Sigmoid colon (tissue), 6 donors: ENCODE measurements at regions not wholly inside any gene's neighbourhood (a gene's known extent, or its start where the extent isn't known, plus 50 kb on each side); places are given as distances from the start of the nearest gene placed in this dataset.

ENCODE experiments used
- DNase-seq: peaks from one replicate; pipeline ENCODE4 v3.0.0-alpha.2; 2019
- H3K27ac ChIP-seq, 4 donors: fragments of 200-600 bp; sonication (generic); one replicate each; pipeline ENCODE4 v1.5.1; 2016 to 2019; ENCODE audit warnings: mild to moderate bottlenecking in 1 of 4
- H3K27me3 ChIP-seq, 3 donors: fragments of 200-600 bp; sonication (generic); one replicate each; pipeline ENCODE4 v1.5.1; 2019; ENCODE audit warnings: mild to moderate bottlenecking in 1 of 3
- H3K36me3 ChIP-seq, 4 donors: fragments of 200-600 bp; sonication (generic); one replicate each; pipeline ENCODE4 v1.5.1; 2016 to 2019
- H3K4me1 ChIP-seq, 4 donors: fragments of 200-600 bp; sonication (generic); one replicate each; pipeline ENCODE4 v1.5.1; 2017 to 2019
- H3K4me3 ChIP-seq, 4 donors: fragments of 200-600 bp; sonication (generic); one replicate each; pipeline ENCODE4 v1.5.1; 2017 to 2019; ENCODE audit warnings: mild to moderate bottlenecking in 2 of 4, moderate library complexity in 1 of 4
- H3K9me3 ChIP-seq, 4 donors: fragments of 200-600 bp in 3 of 4; sonication (generic) in 3 of 4; one replicate each; pipeline versions ENCODE4 v1.5.1 to v1.6.1; 2013 to 2019
- CTCF ChIP-seq, 4 experiments: fragments of 450-650 bp in 3 of 4; fragments of 200-600 bp in 1 of 4; IDR thresholded peaks; one replicate each; pipeline ENCODE4 v1.5.1; 2016 to 2019; ENCODE audit warnings: antibody characterized with exemption in 4 of 4, mild to moderate bottlenecking in 3 of 4, moderate library complexity in 2 of 4
- EP300 ChIP-seq, 4 donors: sonication (generic); formaldehyde crosslinking; IDR thresholded peaks; one replicate each; pipeline ENCODE4 v1.6.1; 2017; ENCODE audit warnings: antibody characterized with exemption in 4 of 4
- POLR2A ChIP-seq, 2 donors: fragments of 450-650 bp; IDR thresholded peaks; one replicate each; pipeline ENCODE4 v1.6.1; 2016; ENCODE audit warnings: antibody characterized with exemption in 2 of 2, mild to moderate bottlenecking in 2 of 2, moderate library complexity in 2 of 2
- POLR2AphosphoS5 ChIP-seq, 4 donors: sonication (generic); formaldehyde crosslinking; IDR thresholded peaks; one replicate each; pipeline ENCODE4 v1.6.1; 2017; ENCODE audit warnings: antibody characterized with exemption in 4 of 4
- WGBS, 2 donors: extraction: QIAGEN DNeasy Blood & Tissue Kit; methylation state at CpG; one replicate each; pipeline ENCODE4 v1.1.7; 2013; 5-methylcytosine and 5-hydroxymethylcytosine counted together
- intact Hi-C: fragments of 100-400 bp; cut with DNase I; formaldehyde crosslinking; loops from one replicate; pipeline ENCODE4 v1.15.1; 2023
- donor health status: healthy with polysubstance abuse.
- donor health status: healthy.

- Histone ChIP-seq H3K4me1 (peaks cover 0 to 26% (median 18%) of the 10 kb centered on the region in 4 donors), H3K4me3 (no peak overlapping the region), H3K36me3 (no peaks in the 10 kb centered on the region), H3K27me3 (no peaks in the 10 kb centered on the region), H3K9me3 (no peaks in the 10 kb centered on the region), H3K27ac (no peak overlapping the region)
- 62 to 81% methylated on average over 6 of the region's 6 CpGs for WGBS, 2 donors
- intact Hi-C loops = no loop called here
- TF ChIP-seq POLR2AphosphoS5 (IDR thresholded peaks at IDR 0.05) = no peak
- DNase-seq = no peak
Measured at GRCh38 chr1:14508613-14509012, 89.9 kb upstream of the KAZN start.

- Histone ChIP-seq H3K27me3 (no peaks in the 10 kb centered on the region), H3K27ac (peak overlapping the region in 2 of 4 donors; percentile 7 to 15), H3K4me1 (peaks cover 0 to 26% (median 18%) of the 10 kb centered on the region in 4 donors), H3K9me3 (no peaks in the 10 kb centered on the region), H3K36me3 (no peaks in the 10 kb centered on the region), H3K4me3 (no peak overlapping the region)
- TF ChIP-seq POLR2AphosphoS5 (IDR thresholded peaks at IDR 0.05) (no peak), CTCF (IDR thresholded peaks at IDR 0.05) (no peak), EP300 (IDR thresholded peaks at IDR 0.05) (no peak), POLR2A (IDR thresholded peaks at IDR 0.05) (no peak)
- DNase-seq = no peak
- 82% methylated on average over 2 of the region's 2 CpGs for WGBS, 2 donors
- intact Hi-C loops = no loop called here
Measured at GRCh38 chr1:14511166-14511680, 87.3 kb upstream of the KAZN start.

- Histone ChIP-seq H3K4me1 (peaks cover 0 to 28% (median 22%) of the 10 kb centered on the region in 4 donors), H3K27me3 (no peaks in the 10 kb centered on the region), H3K36me3 (no peaks in the 10 kb centered on the region), H3K4me3 (no peak overlapping the region), H3K27ac (peak overlapping the region in 2 of 4 donors; percentile 7 to 15), H3K9me3 (no peaks in the 10 kb centered on the region)
- no peak for DNase-seq
- no peak for TF ChIP-seq POLR2A (IDR thresholded peaks at IDR 0.05)
- no peak for TF ChIP-seq CTCF (IDR thresholded peaks at IDR 0.05)
- TF ChIP-seq EP300 (IDR thresholded peaks at IDR 0.05) = no peak
- no peak for TF ChIP-seq POLR2AphosphoS5 (IDR thresholded peaks at IDR 0.05)
- WGBS, 2 donors = 72 to 83% methylated on average over 14 of the region's 14 CpGs
- intact Hi-C loops = no loop called here
Measured at GRCh38 chr1:14511796-14512585, 86.5 kb upstream of the KAZN start.

GRCh38 chr1:14513111-14513510 lies 85.4 kb upstream of the KAZN start:
- intact Hi-C loops = no loop called here
- no peak for TF ChIP-seq EP300 (IDR thresholded peaks at IDR 0.05)
- no peak for TF ChIP-seq CTCF (IDR thresholded peaks at IDR 0.05)
- no peak for TF ChIP-seq POLR2A (IDR thresholded peaks at IDR 0.05)
- no peak for TF ChIP-seq POLR2AphosphoS5 (IDR thresholded peaks at IDR 0.05)
- no peak overlapping the region for H3K4me3 ChIP-seq
- peaks cover 0 to 33% (median 30%) of the 10 kb centered on the region in 4 donors for H3K4me1 ChIP-seq
- no peak for DNase-seq
- no peak overlapping the region for H3K27ac ChIP-seq
- 83 to 93% methylated on average over 7 of the region's 7 CpGs for WGBS, 2 donors
- no peaks in the 10 kb centered on the region for H3K27me3 ChIP-seq
- no peaks in the 10 kb centered on the region for H3K36me3 ChIP-seq
- H3K9me3 ChIP-seq = no peaks in the 10 kb centered on the region

GRCh38 chr1:14514739-14515138 lies 83.7 kb upstream of the KAZN start:
- no peak for DNase-seq
- no peaks in the 10 kb centered on the region for H3K27me3 ChIP-seq
- peaks cover 0 to 43% (median 31%) of the 10 kb centered on the region in 4 donors for H3K4me1 ChIP-seq
- WGBS, 2 donors = 53 to 86% methylated on average over 2 of the region's 2 CpGs
- no peaks in the 10 kb centered on the region for H3K9me3 ChIP-seq
- no peak overlapping the region for H3K27ac ChIP-seq
- intact Hi-C loops = no loop called here
- no peak overlapping the region for H3K4me3 ChIP-seq
- TF ChIP-seq POLR2AphosphoS5 (IDR thresholded peaks at IDR 0.05) (no peak), CTCF (IDR thresholded peaks at IDR 0.05) (no peak), POLR2A (IDR thresholded peaks at IDR 0.05) (no peak), EP300 (IDR thresholded peaks at IDR 0.05) (no peak)
- no peaks in the 10 kb centered on the region for H3K36me3 ChIP-seq
